Stimulated activated CD8-positive, alpha-beta memory T cell treated with anti-CD3 and anti-CD28 coated beads, Interleukin-7, amount 100 ng/mL, for 48 hours (primary cell): ENCODE measurements at regions not wholly inside any gene's neighbourhood (a gene's known extent, or its start where the extent isn't known, plus 50 kb on each side); places are given as distances from the start of the nearest gene placed in this dataset.

Experiments used
- DNase-seq, 2 donors: peaks; one replicate each; pipeline ENCODE4 v3.0.0-alpha.2; 2020; ENCODE audit warnings: low read depth in 1 of 2; ENCODE audit errors: extremely low read depth in 1 of 2

- no peak for DNase-seq
These were observed 49.9 kb upstream of the TAF1B start for GRCh38 chr2:9793156-9793917.
